ENCODE measurements at regions not wholly inside any gene's neighbourhood (a gene's known extent, or its start where the extent isn't known, plus 50 kb on each side); places are given as distances from the start of the nearest gene placed in this dataset.

GRCh38 chr12:84070292-84070691, 842.3 kb downstream of the SLC6A15 start:
- Histone ChIP-seq H3K9ac (replicated peaks in 1 of 4; ENCODE audit: extremely low read depth in 1 of 4, low read depth in 3 of 4, low read length in 3 of 4) (no peak overlapping the region), H3K27me3 (replicated peaks in 1 of 4; ENCODE audit: control insufficient read depth in 3 of 4, extremely low read depth in 1 of 4, insufficient read depth in 3 of 4, low read length in 3 of 4) (no peaks in the 10 kb centered on the region), H2BK5ac (ENCODE audit: low read depth, low read length) (no peak overlapping the region), H3K4me1 (replicated peaks in 1 of 4; ENCODE audit: control insufficient read depth in 3 of 4, insufficient read depth in 4 of 4, low read length in 3 of 4) (no peaks in the 10 kb centered on the region), H2BK12ac (ENCODE audit: low read depth, low read length) (no peak overlapping the region), H3K14ac (ENCODE audit: insufficient read length) (no peak overlapping the region), H3K79me2 (ENCODE audit: control insufficient read depth in 1 of 2, insufficient read depth in 2 of 2, low read length in 2 of 2) (no peaks in the 10 kb centered on the region), H3K36me3 (ENCODE audit: control insufficient read depth in 2 of 4, insufficient read depth in 4 of 4, low read length in 3 of 4) (no peaks in the 10 kb centered on the region), H3K4ac (replicated peaks; ENCODE audit: insufficient read length, low read depth, low read length) (no peak overlapping the region), H3K79me1 (ENCODE audit: low read depth, low read length) (no peaks in the 10 kb centered on the region), H3K4me2 (ENCODE audit: insufficient read depth in 1 of 2, low read depth in 2 of 2, low read length in 2 of 2) (no peak overlapping the region), H4K91ac (replicated peaks; ENCODE audit: insufficient read length, low read length) (no peak overlapping the region), H3K4me3 (ENCODE audit: extremely low read depth in 1 of 4, insufficient read depth in 2 of 4, low read depth in 3 of 4, low read length in 4 of 4) (no peak overlapping the region), H3K18ac (ENCODE audit: extremely low read depth, low read length) (no peak overlapping the region), H2AK5ac (ENCODE audit: low read depth, low read length) (no peak overlapping the region), H2BK20ac (ENCODE audit: low read length) (no peak overlapping the region), H4K8ac (ENCODE audit: extremely low read depth, insufficient read depth, low read length) (no peak overlapping the region), H4K5ac (ENCODE audit: insufficient read length, low read depth, low read length) (no peak overlapping the region), H3K56ac (replicated peaks; ENCODE audit: insufficient read length, low read depth, low read length) (no peak overlapping the region), H2BK120ac (replicated peaks; ENCODE audit: low read depth, low read length) (no peak overlapping the region), H3K27ac (ENCODE audit: low read depth, low read length) (no peak overlapping the region), H2AFZ (ENCODE audit: low read length) (no peak overlapping the region), H3K9me3 (ENCODE audit: insufficient read depth in 2 of 2, low read depth in 1 of 2, low read length in 1 of 2) (no peaks in the 10 kb centered on the region), H3K23ac (ENCODE audit: insufficient read length) (no peak overlapping the region), H4K20me1 (replicated peaks in 1 of 2; ENCODE audit: control insufficient read depth in 1 of 2, insufficient read depth in 2 of 2, low read length in 2 of 2) (no peaks in the 10 kb centered on the region), H2BK15ac (ENCODE audit: low read length) (no peak overlapping the region), H3K23me2 (ENCODE audit: low read depth, low read length) (no peaks in the 10 kb centered on the region)
- TF ChIP-seq CREB1 (IDR thresholded peaks at IDR 0.05) = no peak
- no peak for TF ChIP-seq SRF (IDR thresholded peaks at IDR 0.05; ENCODE audit: low read depth, low read length)
- TF ChIP-seq TAF7 (optimal IDR thresholded peaks at IDR 0.05; ENCODE audit: borderline replicate concordance, low read depth, low read length) = no peak
- TF ChIP-seq RNF2 (IDR thresholded peaks at IDR 0.05; ENCODE audit: borderline replicate concordance, low read depth, low read length, missing control alignments, poor library complexity, severe bottlenecking) = no peak
- TF ChIP-seq SP2 (IDR thresholded peaks at IDR 0.05; ENCODE audit: low read length) = no peak
- TF ChIP-seq SP1 (IDR thresholded peaks at IDR 0.05; ENCODE audit: low read depth, low read length) = no peak
- TF ChIP-seq RAD21 (IDR thresholded peaks at IDR 0.05 in 1 of 2, conservative IDR thresholded peaks at IDR 0.05 in 1 of 2; ENCODE audit: low read depth in 2 of 2, low read length in 2 of 2) = no peak
- TF ChIP-seq RXRA (IDR thresholded peaks at IDR 0.05; ENCODE audit: insufficient read depth, low read depth, low read length) = no peak
- no peak for TF ChIP-seq NANOG (IDR thresholded peaks at IDR 0.05; ENCODE audit: insufficient read depth, low read depth, low read length, poor library complexity, severe bottlenecking)
- no peak for TF ChIP-seq SIX5 (IDR thresholded peaks at IDR 0.05; ENCODE audit: low read depth, low read length)
- TF ChIP-seq KDM5A (IDR thresholded peaks at IDR 0.05; ENCODE audit: low read length) = no peak
- no peak for TF ChIP-seq ATF2 (IDR thresholded peaks at IDR 0.05; ENCODE audit: low read length)
- no peak for TF ChIP-seq ZNF274 (IDR thresholded peaks at IDR 0.05; ENCODE audit: borderline replicate concordance, extremely low read depth, low read length)
- ChIA-PET POLR2A (ENCODE audit: partially characterized antibody) (no interaction called here), CTCF (ENCODE audit: partially characterized antibody) (no interaction called here)
- WGBS, 2 experiments (ENCODE audit: extremely low coverage in 1 of 2, insufficient coverage in 1 of 2, insufficient read length in 1 of 2, insufficient replicate concordance in 2 of 2, low coverage in 1 of 2, low lambda C conversion rate in 2 of 2, missing lambda C conversion rate in 1 of 2) = 90% methylated on average over 4 of the region's 4 CpGs; no CpG with 5 or more reads in 1 of the 2 experiments
- DNase-seq (ENCODE audit: low read depth in 1 of 2, low spot score in 2 of 2) (no peak), FAIRE-seq (no peak)

Measured in H1 (cell line).